ENCODE measurements at regions not wholly inside any gene's neighbourhood (a gene's known extent, or its start where the extent isn't known, plus 50 kb on each side); places are given as distances from the start of the nearest gene placed in this dataset.
"Not testable (repeated sequence)": the region's sequence is repeated elsewhere in the genome, so short reads cannot be mapped to it uniquely, and the experiment has no call there.

DNA sequence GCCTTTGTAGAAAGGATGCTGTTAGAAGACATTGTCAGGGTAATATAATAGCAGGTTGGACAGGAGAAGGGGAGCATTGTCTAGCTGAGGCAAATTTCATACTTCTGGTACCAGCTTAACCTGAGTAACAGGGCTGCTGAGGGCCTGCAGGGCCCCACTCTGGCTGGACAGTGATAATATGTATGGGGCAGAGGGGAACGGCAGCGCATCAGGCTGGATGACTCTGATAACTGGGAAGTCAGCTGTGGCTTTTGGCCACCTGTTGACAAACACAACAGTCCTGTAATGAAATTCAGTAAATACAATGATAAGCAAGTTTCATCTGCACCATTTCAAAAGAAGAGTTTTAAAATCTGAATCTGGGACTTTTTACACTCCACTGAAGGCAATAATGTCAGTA is 259.9 kb upstream of the CNR1 start:
- no peaks in the 10 kb centered on the region for H3K36me3 ChIP-seq
- H3K4me1 ChIP-seq: no peaks in the 10 kb centered on the region
- intact Hi-C loops (cut with micrococcal nuclease): no loop called here
- H3K9me3 ChIP-seq (replicated peaks): no peaks in the 10 kb centered on the region
- H3K4me3 ChIP-seq: no peak overlapping the region
- H3K27me3 ChIP-seq (ENCODE audit: low read depth): no peaks in the 10 kb centered on the region
- no peak for DNase-seq
- no peak overlapping the region for H3K27ac ChIP-seq (replicated peaks)
- TF ChIP-seq, protein P1, sequence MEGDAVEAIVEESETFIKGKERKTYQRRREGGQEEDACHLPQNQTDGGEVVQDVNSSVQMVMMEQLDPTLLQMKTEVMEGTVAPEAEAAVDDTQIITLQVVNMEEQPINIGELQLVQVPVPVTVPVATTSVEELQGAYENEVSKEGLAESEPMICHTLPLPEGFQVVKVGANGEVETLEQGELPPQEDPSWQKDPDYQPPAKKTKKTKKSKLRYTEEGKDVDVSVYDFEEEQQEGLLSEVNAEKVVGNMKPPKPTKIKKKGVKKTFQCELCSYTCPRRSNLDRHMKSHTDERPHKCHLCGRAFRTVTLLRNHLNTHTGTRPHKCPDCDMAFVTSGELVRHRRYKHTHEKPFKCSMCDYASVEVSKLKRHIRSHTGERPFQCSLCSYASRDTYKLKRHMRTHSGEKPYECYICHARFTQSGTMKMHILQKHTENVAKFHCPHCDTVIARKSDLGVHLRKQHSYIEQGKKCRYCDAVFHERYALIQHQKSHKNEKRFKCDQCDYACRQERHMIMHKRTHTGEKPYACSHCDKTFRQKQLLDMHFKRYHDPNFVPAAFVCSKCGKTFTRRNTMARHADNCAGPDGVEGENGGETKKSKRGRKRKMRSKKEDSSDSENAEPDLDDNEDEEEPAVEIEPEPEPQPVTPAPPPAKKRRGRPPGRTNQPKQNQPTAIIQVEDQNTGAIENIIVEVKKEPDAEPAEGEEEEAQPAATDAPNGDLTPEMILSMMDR (IDR thresholded peaks at IDR 0.05; ENCODE audit: borderline replicate concordance): no peak

DNA sequence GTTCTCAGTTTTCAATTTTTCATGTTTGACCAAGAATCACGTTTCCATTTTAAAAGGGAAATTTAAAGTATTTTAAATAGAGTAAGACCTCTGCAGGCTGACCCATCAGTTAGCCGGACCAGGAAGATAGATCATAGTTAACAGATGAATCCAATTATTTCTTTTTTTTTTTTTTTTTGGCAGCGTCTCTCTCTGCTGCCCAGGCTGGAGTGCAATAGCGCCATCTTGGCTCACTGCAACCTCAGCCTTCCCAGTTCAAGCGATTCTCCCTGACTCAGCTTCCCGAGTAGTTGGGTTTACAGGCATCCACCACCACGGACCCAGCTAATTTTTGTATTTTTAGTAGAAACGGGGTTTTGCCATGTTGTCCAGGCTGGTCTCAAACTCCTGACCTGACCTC is 256.7 kb upstream of the CNR1 start:
- no peak overlapping the region for H3K4me3 ChIP-seq
- H3K27ac ChIP-seq (replicated peaks): no peak overlapping the region
- TF ChIP-seq, protein P1 (IDR thresholded peaks at IDR 0.05; ENCODE audit: borderline replicate concordance): no peak
- H3K9me3 ChIP-seq (replicated peaks): no peaks in the 10 kb centered on the region
- DNase-seq: no peak
- H3K27me3 ChIP-seq (ENCODE audit: low read depth): no peaks in the 10 kb centered on the region
- H3K4me1 ChIP-seq: no peaks in the 10 kb centered on the region
- intact Hi-C loops (cut with micrococcal nuclease): no loop called here
- H3K36me3 ChIP-seq: no peaks in the 10 kb centered on the region

DNA sequence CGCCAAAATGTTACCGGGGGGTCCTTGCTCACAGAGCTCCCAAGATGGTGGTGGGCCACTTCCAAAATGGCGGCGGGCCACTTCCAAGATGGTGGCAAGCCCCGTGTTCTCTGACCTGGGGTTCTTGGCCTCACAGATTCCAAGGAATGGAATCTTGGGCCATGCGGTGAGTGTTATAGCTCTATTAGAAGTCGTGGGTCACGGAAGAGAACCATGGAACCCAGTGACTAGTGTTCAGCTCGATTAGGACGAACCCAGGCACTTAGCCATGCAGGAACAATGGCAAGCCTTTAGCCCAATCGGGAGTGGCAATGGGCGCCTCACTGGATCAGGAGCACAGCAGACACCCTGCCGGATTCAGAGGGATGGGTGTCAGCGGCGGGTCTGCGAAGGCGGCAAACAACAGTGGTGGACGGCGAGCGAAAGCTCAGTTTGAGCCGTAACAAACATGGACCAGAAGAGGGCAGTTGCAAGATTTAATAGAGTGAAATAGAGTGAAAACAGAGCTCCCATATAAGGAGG is 254.9 kb upstream of the CNR1 start:
- H3K36me3 ChIP-seq; intact Hi-C loops (cut with micrococcal nuclease); H3K27me3 ChIP-seq (ENCODE audit: low read depth); H3K4me3 ChIP-seq; DNase-seq; H3K27ac ChIP-seq (replicated peaks); H3K4me1 ChIP-seq; H3K9me3 ChIP-seq (replicated peaks): not testable (repeated sequence)

DNA sequence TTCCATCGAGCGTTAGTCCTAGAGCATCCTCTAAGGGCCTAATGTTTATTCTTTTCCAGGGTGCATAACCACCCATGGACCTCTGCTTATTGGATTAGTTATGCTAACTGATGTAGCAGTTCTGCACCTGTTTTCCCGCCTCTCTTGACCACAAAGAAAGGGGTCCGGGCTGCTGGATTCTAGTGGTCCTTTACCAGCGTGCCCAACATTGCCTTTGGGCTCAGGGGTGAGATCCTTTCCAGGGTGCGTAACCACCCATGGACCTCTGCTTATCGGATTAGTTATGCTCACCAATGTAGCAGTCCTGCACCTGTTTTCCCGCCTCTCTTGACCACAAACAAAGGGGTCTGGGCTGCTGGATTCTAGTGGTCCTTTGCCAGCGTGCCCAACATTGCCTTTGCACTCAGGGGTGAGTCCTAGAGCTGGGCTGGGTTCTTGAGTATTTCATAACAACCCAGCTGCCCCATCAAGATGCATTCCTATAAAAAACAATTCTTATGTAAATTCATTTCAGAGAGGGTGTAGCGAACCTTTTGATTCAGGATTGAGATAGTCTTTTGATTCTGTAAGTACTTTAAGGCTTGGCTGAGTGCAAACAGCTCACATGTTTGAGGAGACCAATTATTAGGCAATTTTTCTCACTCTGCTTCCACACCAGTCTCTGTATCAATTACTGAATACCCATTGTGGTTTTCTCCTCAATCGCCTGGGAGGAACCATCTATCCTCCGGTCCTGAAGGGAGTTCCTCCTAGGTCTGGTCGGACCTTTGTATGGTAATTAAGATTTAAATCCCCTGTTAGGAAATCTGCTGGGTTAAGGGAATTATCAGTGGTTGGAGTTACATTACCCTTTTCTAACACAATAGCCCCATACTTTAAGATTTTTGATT is 253.0 kb upstream of the CNR1 start:
- H3K4me3 ChIP-seq; H3K36me3 ChIP-seq; H3K27ac ChIP-seq (replicated peaks); intact Hi-C loops (cut with micrococcal nuclease); DNase-seq; H3K9me3 ChIP-seq (replicated peaks); H3K4me1 ChIP-seq; H3K27me3 ChIP-seq (ENCODE audit: low read depth): not testable (repeated sequence)

DNA sequence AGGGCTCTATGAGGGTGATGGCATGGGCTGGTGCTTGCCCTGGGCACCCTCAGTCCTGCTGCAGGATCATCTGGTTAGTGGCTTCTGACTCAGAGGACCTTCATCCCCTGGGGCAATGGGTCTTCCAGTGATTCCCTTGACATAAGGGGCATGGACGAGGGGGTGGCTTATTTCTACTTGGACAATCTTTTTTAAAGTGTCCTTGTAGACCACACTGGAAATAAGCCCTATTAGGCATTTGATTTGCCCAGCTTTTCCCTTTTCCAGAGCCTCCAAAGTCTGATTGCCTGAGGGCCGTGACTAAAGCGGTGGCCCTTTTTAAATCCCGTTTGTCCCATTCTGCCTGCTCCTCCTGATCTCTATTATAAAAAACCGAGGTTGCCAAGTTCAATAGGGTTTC is 251.2 kb upstream of the CNR1 start:
- H3K27me3 ChIP-seq (ENCODE audit: low read depth); DNase-seq; H3K36me3 ChIP-seq; H3K9me3 ChIP-seq (replicated peaks); intact Hi-C loops (cut with micrococcal nuclease); H3K4me3 ChIP-seq; H3K27ac ChIP-seq (replicated peaks); H3K4me1 ChIP-seq: not testable (repeated sequence)

DNA sequence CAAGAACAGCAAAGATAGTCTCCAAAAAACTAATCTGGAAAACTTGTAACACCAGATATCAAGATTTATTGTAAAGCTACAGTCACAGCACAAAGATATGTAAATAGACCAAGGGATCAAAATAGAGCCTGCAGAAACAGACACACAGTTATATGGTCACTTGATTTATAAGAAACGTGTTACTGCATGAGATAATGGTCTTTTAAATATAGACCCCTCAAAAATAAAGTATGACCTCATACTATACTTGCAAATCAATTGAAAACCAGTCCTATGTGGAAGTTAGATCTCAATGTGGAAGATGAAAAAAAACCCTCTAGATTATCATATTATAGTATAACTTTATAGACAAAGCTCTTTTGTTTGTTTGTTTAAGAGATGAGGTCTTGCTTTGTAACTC is 247.3 kb upstream of the CNR1 start:
- no peak for DNase-seq
- no peaks in the 10 kb centered on the region for H3K27me3 ChIP-seq (ENCODE audit: low read depth)
- H3K4me3 ChIP-seq: no peak overlapping the region
- no peaks in the 10 kb centered on the region for H3K4me1 ChIP-seq
- TF ChIP-seq, protein P1 (IDR thresholded peaks at IDR 0.05; ENCODE audit: borderline replicate concordance): no peak
- no peaks in the 10 kb centered on the region for H3K36me3 ChIP-seq
- H3K9me3 ChIP-seq (replicated peaks): peaks cover 7% of the 10 kb centered on the region
- intact Hi-C loops (cut with micrococcal nuclease): no loop called here
- no peak overlapping the region for H3K27ac ChIP-seq (replicated peaks)

DNA sequence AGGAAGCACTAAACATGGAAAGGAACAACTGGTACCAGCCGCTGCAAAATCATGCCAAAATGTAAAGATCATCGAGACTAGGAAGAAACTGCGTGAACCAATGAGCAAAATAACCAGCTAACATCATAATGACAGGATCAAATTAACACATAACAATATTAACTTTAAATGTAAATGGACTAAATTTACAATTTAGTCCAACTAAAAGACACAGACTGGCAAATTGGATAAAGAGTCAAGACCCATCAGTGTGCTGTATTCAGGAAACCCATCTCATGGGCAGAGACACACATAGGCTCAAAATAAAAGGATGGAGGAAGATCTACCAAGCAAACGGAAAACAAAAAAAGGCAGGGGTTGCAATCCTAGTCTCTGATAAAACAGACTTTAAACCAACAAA is 242.2 kb upstream of the CNR1 start:
- peaks cover 18% of the 10 kb centered on the region for H3K27me3 ChIP-seq (ENCODE audit: low read depth)
- H3K9me3 ChIP-seq (replicated peaks); H3K4me1 ChIP-seq; H3K36me3 ChIP-seq; H3K4me3 ChIP-seq; DNase-seq; intact Hi-C loops (cut with micrococcal nuclease); H3K27ac ChIP-seq (replicated peaks): not testable (repeated sequence)

DNA sequence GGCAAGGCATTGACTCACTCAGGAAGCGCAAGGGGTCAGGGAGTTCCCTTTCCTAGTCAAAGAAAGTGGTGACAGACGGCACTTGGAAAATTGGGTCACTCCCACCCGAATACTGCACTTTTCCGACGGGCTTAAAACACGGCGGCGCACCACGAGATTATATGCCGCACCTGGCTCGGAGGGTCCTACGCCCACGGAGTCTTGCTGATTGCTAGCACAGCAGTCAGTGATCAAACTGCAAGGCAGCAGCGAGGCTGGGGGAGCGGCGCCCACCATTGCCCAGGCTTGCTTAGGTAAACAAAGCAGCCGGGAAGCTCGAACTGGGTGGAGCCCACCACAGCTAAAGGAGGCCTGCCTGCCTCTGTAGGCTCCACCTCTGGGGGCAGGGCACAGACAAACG is 240.5 kb upstream of the CNR1 start:
- DNase-seq; intact Hi-C loops (cut with micrococcal nuclease): not testable (repeated sequence)

More for the DNA sequence above, 240.5 kb upstream of the CNR1 start:
- not testable (repeated sequence) for H3K4me3 ChIP-seq; H3K4me1 ChIP-seq; H3K27ac ChIP-seq (replicated peaks); H3K9me3 ChIP-seq (replicated peaks); H3K36me3 ChIP-seq
- H3K27me3 ChIP-seq (ENCODE audit: low read depth): peaks cover 18% of the 10 kb centered on the region

All from left ventricle myocardium inferior (tissue), 1 donor.